Upper lobe of left lung (tissue), 4 donors: ENCODE measurements at regions not wholly inside any gene's neighbourhood (a gene's known extent, or its start where the extent isn't known, plus 50 kb on each side); places are given as distances from the start of the nearest gene placed in this dataset.

Experiments
- CTCF ChIP-seq, 6 experiments: fragments of 450-650 bp in 4 of 6; fragments of 200-600 bp in 2 of 6; sonication (generic) in 2 of 6; IDR thresholded peaks; one replicate each; pipeline ENCODE4 v1.5.1; 2016 to 2019; ENCODE audit warnings: antibody characterized with exemption in 6 of 6
- POLR2A ChIP-seq, 4 donors: fragments of 450-650 bp; IDR thresholded peaks; one replicate each; pipeline ENCODE4 v1.5.1; 2016 to 2017; ENCODE audit warnings: antibody characterized with exemption in 4 of 4, mild to moderate bottlenecking in 2 of 4
- POLR2AphosphoS5 ChIP-seq, 2 donors: sonication (generic); formaldehyde crosslinking; IDR thresholded peaks; one replicate each; pipeline ENCODE4 v1.5.1; 2017; ENCODE audit warnings: antibody characterized with exemption in 2 of 2

GRCh38 chr1:47616906-47617305 lies 179.1 kb downstream of the FOXD2 start:
- TF ChIP-seq POLR2A (IDR thresholded peaks at IDR 0.05) (no peak), CTCF (IDR thresholded peaks at IDR 0.05) (no peak), POLR2AphosphoS5 (IDR thresholded peaks at IDR 0.05) (no peak)
